OCI-LY1 (cell line): ENCODE measurements at regions not wholly inside any gene's neighbourhood (a gene's known extent, or its start where the extent isn't known, plus 50 kb on each side); places are given as distances from the start of the nearest gene placed in this dataset.

Experiments
- H2AFZ ChIP-seq: fragments of 200-600 bp; sonication (generic), shearing (Covaris generic); 2 replicates; pipeline ENCODE4 v1.6.0; 2014; ENCODE audit warnings: antibody characterized with exemption, mild to moderate bottlenecking, low read length
- H3F3A ChIP-seq: fragments of 200-600 bp; sonication (generic), shearing (Covaris generic); 2 replicates; pipeline ENCODE4 v1.6.0; 2014; ENCODE audit warnings: mild to moderate bottlenecking, antibody characterized with exemption, low read length, moderate library complexity; ENCODE audit not compliant: insufficient read depth
- H3K27ac ChIP-seq: fragments of 200-600 bp; sonication (generic); 2 replicates; pipeline ENCODE4 v1.5.1; 2014; ENCODE audit warnings: low read length, mixed run types, mild to moderate bottlenecking, low read depth; ENCODE audit not compliant: poor library complexity, severe bottlenecking
- H3K27me3 ChIP-seq: fragments of 200-600 bp; sonication (generic); 2 replicates; pipeline ENCODE4 v1.6.0; 2014; ENCODE audit warnings: antibody characterized with exemption, mild to moderate bottlenecking, low read length, moderate library complexity; ENCODE audit not compliant: insufficient read depth
- H3K36me3 ChIP-seq: fragments of 200-600 bp; sonication (generic); 2 replicates; pipeline ENCODE4 v1.6.1; 2014; ENCODE audit warnings: mild to moderate bottlenecking, antibody characterized with exemption, low read length, moderate library complexity, mixed read lengths; ENCODE audit not compliant: insufficient read depth
- H3K4me1 ChIP-seq: fragments of 200-600 bp; sonication (generic); 2 replicates; pipeline ENCODE4 v1.5.1; 2014; ENCODE audit warnings: mild to moderate bottlenecking, low read length, moderate library complexity; ENCODE audit not compliant: insufficient read depth, severe bottlenecking
- H3K4me2 ChIP-seq: fragments of 200-600 bp; sonication (generic), shearing (Covaris generic); 2 replicates; pipeline ENCODE4 v1.6.1; 2014; ENCODE audit warnings: low read length
- H3K4me3 ChIP-seq: fragments of 200-600 bp; sonication (generic); 2 replicates; pipeline ENCODE4 v1.5.1; 2014; ENCODE audit warnings: low read length, low read depth, mild to moderate bottlenecking, mixed read lengths; ENCODE audit not compliant: poor library complexity, severe bottlenecking
- H3K79me2 ChIP-seq: fragments of 200-600 bp; shearing (Covaris generic); 2 replicates; pipeline ENCODE4 v1.6.1; 2016; ENCODE audit warnings: mixed run types, low read length, mixed read lengths; ENCODE audit not compliant: insufficient read depth
- H3K9ac ChIP-seq: fragments of 200-600 bp; sonication (generic), shearing (Covaris generic); 2 replicates; pipeline ENCODE4 v1.6.1; 2014; ENCODE audit warnings: mild to moderate bottlenecking, low read length, mixed read lengths
- H3K9me2 ChIP-seq: fragments of 200-600 bp; sonication (generic), shearing (Covaris generic); 2 replicates; pipeline ENCODE4 v1.6.1; 2014; ENCODE audit warnings: low read depth, mild to moderate bottlenecking, low read length, mixed read lengths
- H3K9me3 ChIP-seq: fragments of 200-600 bp; shearing (Covaris generic); 2 replicates; pipeline ENCODE4 v1.6.1; 2014; ENCODE audit warnings: low read length, mixed read lengths
- H4K20me1 ChIP-seq: fragments of 200-600 bp; sonication (generic), shearing (Covaris generic); 2 replicates; pipeline ENCODE4 v1.6.0; 2016; ENCODE audit warnings: mild to moderate bottlenecking, low read length; ENCODE audit not compliant: insufficient read depth
- CTCF ChIP-seq: fragments of 200-600 bp; sonication (generic), shearing (Covaris generic); IDR thresholded peaks from 2 replicates; pipeline ENCODE4 v1.5.1; 2017; ENCODE audit warnings: mild to moderate bottlenecking, antibody characterized with exemption, low read length, moderate library complexity, mixed read lengths
- EZH2 ChIP-seq: fragments of 200-600 bp; sonication (generic), shearing (Covaris generic); IDR thresholded peaks from 2 replicates; pipeline ENCODE4 v1.8.0; 2017; ENCODE audit warnings: borderline replicate concordance, mixed run types, mild to moderate bottlenecking, antibody characterized with exemption, low read length, moderate library complexity, mixed read lengths

GRCh38 chr21:14827468-14827867 is 237.3 kb downstream of the NRIP1 start:
- Histone ChIP-seq H3K79me2 (no peaks in the 10 kb centered on the region), H3K9me3 (no peaks in the 10 kb centered on the region), H3K27me3 (no peaks in the 10 kb centered on the region), H3K36me3 (no peaks in the 10 kb centered on the region), H4K20me1 (no peaks in the 10 kb centered on the region), H3K27ac (no peak overlapping the region), H3K9me2 (no peaks in the 10 kb centered on the region), H3K4me3 (no peak overlapping the region), H2AFZ (no peak overlapping the region), H3F3A (no peaks in the 10 kb centered on the region), H3K4me1 (no peaks in the 10 kb centered on the region), H3K9ac (no peak overlapping the region), H3K4me2 (no peak overlapping the region)
- TF ChIP-seq EZH2, result no peak
- no peak for TF ChIP-seq CTCF

GRCh38 chr21:14826630-14827029 is 238.2 kb downstream of the NRIP1 start:
- no peaks in the 10 kb centered on the region for H3K27me3 ChIP-seq
- H3K4me1 ChIP-seq, result no peaks in the 10 kb centered on the region
- H3K79me2 ChIP-seq, result no peaks in the 10 kb centered on the region
- no peak for TF ChIP-seq CTCF
- no peak for TF ChIP-seq EZH2
- no peak overlapping the region for H3K4me3 ChIP-seq
- no peak overlapping the region for H3K9ac ChIP-seq
- H3K9me2 ChIP-seq, result no peaks in the 10 kb centered on the region
- H3K36me3 ChIP-seq, result no peaks in the 10 kb centered on the region
- H3K4me2 ChIP-seq, result no peak overlapping the region
- H3K9me3 ChIP-seq, result no peaks in the 10 kb centered on the region
- H3F3A ChIP-seq, result no peaks in the 10 kb centered on the region
- no peak overlapping the region for H2AFZ ChIP-seq
- no peak overlapping the region for H3K27ac ChIP-seq
- H4K20me1 ChIP-seq, result no peaks in the 10 kb centered on the region

- H3K4me3 ChIP-seq, result no peak overlapping the region
These were observed 239.3 kb downstream of the NRIP1 start for GRCh38 chr21:14825514-14825974.

More at GRCh38 chr21:14825514-14825974, 239.3 kb downstream of the NRIP1 start:
- no peak for TF ChIP-seq EZH2
- no peak for TF ChIP-seq CTCF
- Histone ChIP-seq H3K4me1 (no peaks in the 10 kb centered on the region), H3K36me3 (no peaks in the 10 kb centered on the region), H3K27me3 (no peaks in the 10 kb centered on the region), H3K9ac (no peak overlapping the region), H2AFZ (no peak overlapping the region), H3K9me2 (no peaks in the 10 kb centered on the region), H3K9me3 (no peaks in the 10 kb centered on the region), H4K20me1 (no peaks in the 10 kb centered on the region), H3K79me2 (no peaks in the 10 kb centered on the region), H3K27ac (no peak overlapping the region), H3F3A (no peaks in the 10 kb centered on the region), H3K4me2 (no peak overlapping the region)
